D721Med (cell line): ENCODE measurements at regions not wholly inside any gene's neighbourhood (a gene's known extent, or its start where the extent isn't known, plus 50 kb on each side); places are given as distances from the start of the nearest gene placed in this dataset.
"Not testable (repeated sequence)": the region's sequence is repeated elsewhere in the genome, so short reads cannot be mapped to it uniquely, and the experiment has no call there.

ENCODE experiments used
- DNase-seq: peaks from one replicate; pipeline ENCODE4 v3.0.0; 2011; ENCODE audit warnings: low spot score; ENCODE audit not compliant: insufficient read length
- FAIRE-seq: peaks from 2 replicates; lab custom pipeline; 2011; peaks lifted over from hg19 to GRCh38; lab: Jason Lieb, UNC
- CTCF ChIP-seq: IDR thresholded peaks from 2 replicates; pipeline ENCODE4 v1.5.1; 2012; ENCODE audit warnings: mild to moderate bottlenecking, control low read depth; ENCODE audit not compliant: insufficient read depth; ENCODE audit errors: missing control alignments

GRCh38 chr4:173998471-173999144 is 284.9 kb downstream of the FBXO8 start:
- TF ChIP-seq CTCF: no peak
- FAIRE-seq: no peak
- DNase-seq: no peak

GRCh38 chr4:173995779-173996178 is 287.7 kb downstream of the FBXO8 start:
- not testable (repeated sequence) for FAIRE-seq, DNase-seq

- TF ChIP-seq CTCF: no peak
- FAIRE-seq: no peak
- DNase-seq: no peak
These were observed 291.7 kb downstream of the FBXO8 start for GRCh38 chr4:173991814-173992213.

GRCh38 chr4:173991316-173991715 is 292.2 kb downstream of the FBXO8 start:
- TF ChIP-seq CTCF: no peak
- no peak for FAIRE-seq
- no peak for DNase-seq

- no peak for FAIRE-seq
- TF ChIP-seq CTCF: no peak
These were observed 292.6 kb downstream of the FBXO8 start for GRCh38 chr4:173990869-173991210.

GRCh38 chr4:173990126-173990868 is 293.2 kb downstream of the FBXO8 start:
- DNase-seq (no peak), FAIRE-seq (no peak)
- peak; percentile 39 for TF ChIP-seq CTCF

More at GRCh38 chr4:173990869-173991210, 292.6 kb downstream of the FBXO8 start:
- DNase-seq: no peak

- not testable (repeated sequence) for FAIRE-seq, DNase-seq
These were observed 319.9 kb downstream of the FBXO8 start for GRCh38 chr4:173963523-173963922.

- DNase-seq (no peak), FAIRE-seq (no peak)
- TF ChIP-seq CTCF: no peak
These were observed 323.1 kb downstream of the FBXO8 start for GRCh38 chr4:173960398-173960797.
